Lower lobe of right lung (tissue), 2 donors: ENCODE measurements at regions not wholly inside any gene's neighbourhood (a gene's known extent, or its start where the extent isn't known, plus 50 kb on each side); places are given as distances from the start of the nearest gene placed in this dataset.

Experiments
- ATAC-seq, 2 donors: fragments of 200-7000 bp; cut with Tn5 transposase; one replicate each; pipeline ENCODE4 v1.9.1; 2020 to 2022; ENCODE audit warnings: mild to moderate bottlenecking in 2 of 2, moderate library complexity in 2 of 2
- DNase-seq: peaks from one replicate; pipeline ENCODE4 v3.0.0-alpha.2; 2020
- H3K27ac ChIP-seq: fragments of 200-600 bp; one replicate; pipeline ENCODE4 v1.8.0; 2022
- H3K27me3 ChIP-seq: fragments of 200-600 bp; one replicate; pipeline ENCODE4 v1.8.0; 2022; ENCODE audit warnings: low read depth
- H3K36me3 ChIP-seq: fragments of 200-600 bp; one replicate; pipeline ENCODE4 v1.8.0; 2022; ENCODE audit warnings: mild to moderate bottlenecking
- H3K4me1 ChIP-seq: fragments of 200-600 bp; one replicate; pipeline ENCODE4 v1.8.0; 2022
- H3K4me3 ChIP-seq: fragments of 200-600 bp; one replicate; pipeline ENCODE4 v1.8.0; 2022; ENCODE audit warnings: mild to moderate bottlenecking
- H3K9me3 ChIP-seq: fragments of 200-600 bp; one replicate; pipeline ENCODE4 v1.8.0; 2022
- CTCF ChIP-seq: fragments of 200-600 bp; IDR thresholded peaks from one replicate; pipeline ENCODE4 v1.8.0; 2022; ENCODE audit warnings: antibody characterized with exemption, mild to moderate bottlenecking
- intact Hi-C: fragments of 100-400 bp; cut with DNase I; formaldehyde crosslinking; loops from one replicate; pipeline ENCODE4 v1.11.0; 2022
- donor health status: DM: no; HTN: yes; CAD: no; lungs with severe emphysema.

- Histone ChIP-seq H3K36me3 (no peaks in the 10 kb centered on the region), H3K27me3 (no peaks in the 10 kb centered on the region), H3K27ac (no peak overlapping the region), H3K9me3 (no peaks in the 10 kb centered on the region), H3K4me3 (no peak overlapping the region), H3K4me1 (no peaks in the 10 kb centered on the region)
- ATAC-seq = no peak
- intact Hi-C loops = no loop called here
- TF ChIP-seq CTCF = no peak
- no peak for DNase-seq
Measured at GRCh38 chr13:109415057-109415456, 371.3 kb downstream of the IRS2 start.

GRCh38 chr13:109412283-109412901 is 374.0 kb downstream of the IRS2 start:
- Histone ChIP-seq H3K4me3 (no peak overlapping the region), H3K27me3 (no peaks in the 10 kb centered on the region), H3K9me3 (no peaks in the 10 kb centered on the region), H3K36me3 (no peaks in the 10 kb centered on the region), H3K4me1 (no peaks in the 10 kb centered on the region), H3K27ac (no peak overlapping the region)
- ATAC-seq = peak; percentile 61 to 81
- no peak for TF ChIP-seq CTCF
- peak; percentile 55 for DNase-seq
- intact Hi-C loops = no loop called here

- ATAC-seq (no peak), DNase-seq (no peak)
- TF ChIP-seq CTCF = no peak
- no peak overlapping the region for H3K4me3 ChIP-seq
- intact Hi-C loops = no loop called here
- no peaks in the 10 kb centered on the region for H3K36me3 ChIP-seq
- H3K4me1 ChIP-seq = no peaks in the 10 kb centered on the region
- H3K27ac ChIP-seq = no peak overlapping the region
- H3K9me3 ChIP-seq = no peaks in the 10 kb centered on the region
- H3K27me3 ChIP-seq = no peaks in the 10 kb centered on the region
Measured at GRCh38 chr13:109410868-109411267, 375.5 kb downstream of the IRS2 start.

- TF ChIP-seq CTCF = no peak
- no peaks in the 10 kb centered on the region for H3K4me1 ChIP-seq
- no peak for DNase-seq
Measured at GRCh38 chr13:109408591-109409382, 377.6 kb downstream of the IRS2 start.

GRCh38 chr13:109406376-109406992 is 379.9 kb downstream of the IRS2 start:
- no peaks in the 10 kb centered on the region for H3K4me1 ChIP-seq
- no peaks in the 10 kb centered on the region for H3K9me3 ChIP-seq
- no peaks in the 10 kb centered on the region for H3K27me3 ChIP-seq
- H3K27ac ChIP-seq = no peak overlapping the region
- intact Hi-C loops = no loop called here
- H3K4me3 ChIP-seq = no peak overlapping the region
- DNase-seq = no peak
- no peaks in the 10 kb centered on the region for H3K36me3 ChIP-seq
- no peak for ATAC-seq
- no peak for TF ChIP-seq CTCF

More at GRCh38 chr13:109408591-109409382, 377.6 kb downstream of the IRS2 start:
- ATAC-seq = peak in 1 of 2 donors; percentile 39
- no peaks in the 10 kb centered on the region for H3K9me3 ChIP-seq
- H3K27me3 ChIP-seq = no peaks in the 10 kb centered on the region
- intact Hi-C loops = no loop called here
- H3K36me3 ChIP-seq = no peaks in the 10 kb centered on the region
- H3K27ac ChIP-seq = no peak overlapping the region
- H3K4me3 ChIP-seq = no peak overlapping the region
